Transverse colon (tissue), 4 donors: ENCODE measurements at regions not wholly inside any gene's neighbourhood (a gene's known extent, or its start where the extent isn't known, plus 50 kb on each side); places are given as distances from the start of the nearest gene placed in this dataset.
"Not testable (repeated sequence)": the region's sequence is repeated elsewhere in the genome, so short reads cannot be mapped to it uniquely, and the experiment has no call there.

ENCODE experiments used
- DNase-seq: peaks from one replicate; pipeline ENCODE4 v3.0.0-alpha.2; 2019
- H3K27ac ChIP-seq, 4 donors: fragments of 200-600 bp; sonication (generic); 2 replicates each; pipeline ENCODE4 v1.5.1; 2016 to 2018; ENCODE audit warnings: inconsistent platforms in 4 of 4
- H3K27me3 ChIP-seq: fragments of 200-600 bp; sonication (generic); 2 replicates; pipeline ENCODE4 v1.5.1; 2017; ENCODE audit warnings: inconsistent platforms
- H3K36me3 ChIP-seq, 4 donors: fragments of 200-600 bp; sonication (generic); 2 replicates each; pipeline ENCODE4 v1.5.1; 2017 to 2019; ENCODE audit warnings: inconsistent platforms in 4 of 4
- H3K4me1 ChIP-seq, 4 donors: fragments of 200-600 bp; sonication (generic); 2 replicates each; pipeline ENCODE4 v1.5.1; 2017 to 2020; ENCODE audit warnings: inconsistent platforms in 4 of 4
- H3K4me3 ChIP-seq, 4 donors: fragments of 200-600 bp; sonication (generic); 1 replicate in 1 of 4; 2 replicates in 3 of 4; pipeline versions ENCODE4 v1.5.1 to v1.6.1; 2017 to 2019; ENCODE audit warnings: inconsistent platforms in 4 of 4
- H3K9me3 ChIP-seq, 2 donors: fragments of 200-600 bp; sonication (generic); 2 replicates each; pipeline ENCODE4 v1.5.1; 2017 to 2019; ENCODE audit warnings: inconsistent platforms in 2 of 2
- EP300 ChIP-seq: sonication (generic); formaldehyde crosslinking; IDR thresholded peaks from one replicate; pipeline ENCODE4 v1.6.1; 2017; ENCODE audit warnings: antibody characterized with exemption, low read depth
- POLR2A ChIP-seq: fragments of 450-650 bp; IDR thresholded peaks from one replicate; pipeline ENCODE4 v1.6.1; 2016; ENCODE audit warnings: antibody characterized with exemption, mild to moderate bottlenecking, moderate library complexity
- POLR2AphosphoS5 ChIP-seq, 3 donors: sonication (generic); formaldehyde crosslinking; IDR thresholded peaks; one replicate each; pipeline ENCODE4 v1.6.1; 2016; ENCODE audit warnings: antibody characterized with exemption in 3 of 3
- WGBS, 2 donors: methylation state at CpG; one replicate each; pipeline ENCODE4 v1.1.5; 2018; ENCODE audit warnings: low coverage in 1 of 2; 5-methylcytosine and 5-hydroxymethylcytosine counted together
- in situ Hi-C, 4 donors: fragments of 200-750 bp; cut with MboI; loops; one replicate each; pipeline versions ENCODE4 v1.15.0 to v1.15.1; 2017; ENCODE audit warnings: low sequenced_read_pairs in 3 of 4, low pct_ligation_motif_present in 1 of 4, low pct_unique_long_range_greater_than_20kb in 1 of 4
- intact Hi-C: fragments of 100-400 bp; cut with DNase I; formaldehyde crosslinking; loops from one replicate; pipeline ENCODE4 v1.15.1; 2023; ENCODE audit warnings: low total_unique reads
- TF ChIP-seq, protein P1 (sequence below), 5 experiments: fragments of 200-600 bp in 3 of 5; fragments of 450-650 bp in 2 of 5; sonication (generic) in 3 of 5; IDR thresholded peaks; 1 replicate in 2 of 5; 2 replicates in 3 of 5; pipeline ENCODE4 v1.5.1; 2016 to 2017; ENCODE audit warnings: antibody characterized with exemption in 5 of 5, inconsistent platforms in 3 of 5, mild to moderate bottlenecking in 2 of 5, moderate library complexity in 1 of 5

GRCh38 chr4:162782096-162782777, 384.5 kb downstream of the NAF1 start:
- H3K4me1 ChIP-seq, result no peaks in the 10 kb centered on the region
- no peak for DNase-seq
- no peak overlapping the region for H3K4me3 ChIP-seq
- intact Hi-C loops, result no loop called here
- TF ChIP-seq, protein P1, sequence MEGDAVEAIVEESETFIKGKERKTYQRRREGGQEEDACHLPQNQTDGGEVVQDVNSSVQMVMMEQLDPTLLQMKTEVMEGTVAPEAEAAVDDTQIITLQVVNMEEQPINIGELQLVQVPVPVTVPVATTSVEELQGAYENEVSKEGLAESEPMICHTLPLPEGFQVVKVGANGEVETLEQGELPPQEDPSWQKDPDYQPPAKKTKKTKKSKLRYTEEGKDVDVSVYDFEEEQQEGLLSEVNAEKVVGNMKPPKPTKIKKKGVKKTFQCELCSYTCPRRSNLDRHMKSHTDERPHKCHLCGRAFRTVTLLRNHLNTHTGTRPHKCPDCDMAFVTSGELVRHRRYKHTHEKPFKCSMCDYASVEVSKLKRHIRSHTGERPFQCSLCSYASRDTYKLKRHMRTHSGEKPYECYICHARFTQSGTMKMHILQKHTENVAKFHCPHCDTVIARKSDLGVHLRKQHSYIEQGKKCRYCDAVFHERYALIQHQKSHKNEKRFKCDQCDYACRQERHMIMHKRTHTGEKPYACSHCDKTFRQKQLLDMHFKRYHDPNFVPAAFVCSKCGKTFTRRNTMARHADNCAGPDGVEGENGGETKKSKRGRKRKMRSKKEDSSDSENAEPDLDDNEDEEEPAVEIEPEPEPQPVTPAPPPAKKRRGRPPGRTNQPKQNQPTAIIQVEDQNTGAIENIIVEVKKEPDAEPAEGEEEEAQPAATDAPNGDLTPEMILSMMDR (IDR thresholded peaks at IDR 0.05), result no peak
- TF ChIP-seq POLR2A (no peak), EP300 (no peak), POLR2AphosphoS5 (IDR thresholded peaks at IDR 0.05) (no peak)
- WGBS, 2 donors, result 47 to 53% methylated on average over 3 of the region's 3 CpGs
- no peaks in the 10 kb centered on the region for H3K36me3 ChIP-seq
- in situ Hi-C loops, result no loop called here
- H3K27ac ChIP-seq, result no peak overlapping the region
- H3K27me3 ChIP-seq, result no peaks in the 10 kb centered on the region
- no peaks in the 10 kb centered on the region for H3K9me3 ChIP-seq

- no peak for TF ChIP-seq POLR2A
- TF ChIP-seq EP300, result no peak
- TF ChIP-seq POLR2AphosphoS5 (IDR thresholded peaks at IDR 0.05), result no peak
- TF ChIP-seq, protein P1 (IDR thresholded peaks at IDR 0.05), result no peak
- Histone ChIP-seq H3K9me3 (no peaks in the 10 kb centered on the region), H3K4me3 (no peak overlapping the region), H3K36me3 (no peaks in the 10 kb centered on the region), H3K27me3 (no peaks in the 10 kb centered on the region), H3K4me1 (no peaks in the 10 kb centered on the region), H3K27ac (no peak overlapping the region)
- intact Hi-C loops (no loop called here), in situ Hi-C loops (no loop called here)
- 53 to 61% methylated on average over 1 of the region's 1 CpG for WGBS, 2 donors
- DNase-seq, result no peak
Observed at GRCh38 chr4:162770761-162771490, 395.8 kb downstream of the NAF1 start.

DNA sequence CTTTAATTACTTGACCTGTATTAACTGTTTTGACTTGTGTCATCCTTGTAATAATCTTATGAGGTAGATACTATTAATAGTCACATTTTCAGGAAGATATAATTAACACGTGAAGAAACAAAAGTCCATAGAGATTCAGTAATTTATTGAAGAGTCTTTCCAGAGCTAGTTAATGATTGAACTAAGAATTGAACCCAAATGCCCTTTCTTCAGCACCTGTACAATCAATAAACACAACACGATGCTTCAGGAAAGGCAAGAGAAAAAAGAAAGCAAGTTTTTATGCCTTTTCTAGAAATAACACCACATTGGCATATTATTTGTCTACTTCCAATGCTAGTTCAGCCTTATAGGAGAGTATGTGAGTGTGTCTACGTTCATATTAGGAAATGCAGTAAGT, 399.6 kb downstream of the NAF1 start:
- no peak overlapping the region for H3K4me3 ChIP-seq
- H3K4me1 ChIP-seq, result no peaks in the 10 kb centered on the region
- H3K36me3 ChIP-seq, result no peaks in the 10 kb centered on the region
- H3K9me3 ChIP-seq, result no peaks in the 10 kb centered on the region
- TF ChIP-seq POLR2AphosphoS5 (IDR thresholded peaks at IDR 0.05) (no peak), EP300 (no peak), POLR2A (no peak)
- TF ChIP-seq, protein P1 (IDR thresholded peaks at IDR 0.05), result no peak
- intact Hi-C loops (no loop called here), in situ Hi-C loops (no loop called here)
- no peak for DNase-seq
- 50 to 58% methylated on average over 2 to 3 of the region's 3 CpGs for WGBS, 2 donors
- no peak overlapping the region for H3K27ac ChIP-seq
- no peaks in the 10 kb centered on the region for H3K27me3 ChIP-seq

GRCh38 chr4:162761965-162762364, 404.7 kb downstream of the NAF1 start:
- no peaks in the 10 kb centered on the region for H3K27me3 ChIP-seq
- TF ChIP-seq POLR2A (no peak), EP300 (no peak), POLR2AphosphoS5 (IDR thresholded peaks at IDR 0.05) (no peak)
- TF ChIP-seq, protein P1 (IDR thresholded peaks at IDR 0.05), result no peak
- H3K4me1 ChIP-seq, result no peaks in the 10 kb centered on the region
- WGBS, 2 donors, result 63 to 66% methylated on average over 4 of the region's 4 CpGs
- DNase-seq, result no peak
- in situ Hi-C loops (no loop called here), intact Hi-C loops (no loop called here)
- no peaks in the 10 kb centered on the region for H3K9me3 ChIP-seq
- H3K27ac ChIP-seq, result no peak overlapping the region
- H3K36me3 ChIP-seq, result no peaks in the 10 kb centered on the region
- no peak overlapping the region for H3K4me3 ChIP-seq

- WGBS, 2 donors, result 71 to 86% methylated on average over 3 to 11 of the region's 11 CpGs
- H3K9me3 ChIP-seq, H3K27ac ChIP-seq, H3K27me3 ChIP-seq, H3K36me3 ChIP-seq, H3K4me3 ChIP-seq, intact Hi-C loops, in situ Hi-C loops, DNase-seq, H3K4me1 ChIP-seq: not testable (repeated sequence)
Observed at GRCh38 chr4:162740228-162740627, 426.5 kb downstream of the NAF1 start.

DNA sequence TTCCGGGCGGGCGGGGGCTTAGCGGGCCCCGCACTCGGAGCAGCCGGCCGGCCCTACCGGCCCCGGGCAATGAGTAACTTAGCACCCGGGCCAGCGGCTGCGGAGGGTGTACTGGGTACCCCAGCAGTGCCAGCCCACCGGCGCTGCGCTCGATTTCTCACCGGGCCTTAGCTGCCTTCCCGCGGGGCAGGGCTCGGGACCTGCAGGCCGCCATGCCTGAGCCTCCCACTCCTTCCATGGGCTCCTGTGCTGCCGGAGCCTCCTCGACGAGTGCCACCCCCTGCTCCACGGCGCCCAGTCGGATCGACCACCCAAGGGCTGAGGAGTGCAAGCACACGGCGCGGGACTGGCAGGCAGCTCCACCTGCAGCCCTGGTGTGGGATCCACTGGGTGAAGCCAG, 427.1 kb downstream of the NAF1 start:
- H3K9me3 ChIP-seq, H3K27ac ChIP-seq, intact Hi-C loops, H3K4me1 ChIP-seq, in situ Hi-C loops, DNase-seq, H3K4me3 ChIP-seq, H3K36me3 ChIP-seq, H3K27me3 ChIP-seq: not testable (repeated sequence)
- 97% methylated on average over 29 of the region's 32 CpGs; no CpG with 5 or more reads in 1 of the 2 donors for WGBS, 2 donors
